Colonic mucosa (tissue), 4 donors: ENCODE measurements at regions not wholly inside any gene's neighbourhood (a gene's known extent, or its start where the extent isn't known, plus 50 kb on each side); places are given as distances from the start of the nearest gene placed in this dataset.

Source experiments
- DNase-seq: peaks from one replicate; pipeline ENCODE4 v3.0.0-alpha.2; 2020
- H3K27ac ChIP-seq: fragments of 200-600 bp; one replicate; pipeline ENCODE4 v1.8.0; 2021
- H3K27me3 ChIP-seq: fragments of 200-600 bp; one replicate; pipeline ENCODE4 v1.8.0; 2021
- H3K36me3 ChIP-seq: fragments of 200-600 bp; one replicate; pipeline ENCODE4 v1.8.0; 2021
- H3K4me1 ChIP-seq: fragments of 200-600 bp; one replicate; pipeline ENCODE4 v1.8.0; 2021; ENCODE audit warnings: mild to moderate bottlenecking
- H3K4me3 ChIP-seq: fragments of 200-600 bp; one replicate; pipeline ENCODE4 v1.8.0; 2021
- H3K9ac ChIP-seq, 2 donors: one replicate each; pipeline ENCODE4 v1.7.0; 2013; ENCODE audit warnings: control low read depth in 2 of 2, low read depth in 2 of 2, low read length in 2 of 2
- H3K9me3 ChIP-seq: fragments of 200-600 bp; one replicate; pipeline ENCODE4 v1.8.0; 2021
- CTCF ChIP-seq: fragments of 200-600 bp; IDR thresholded peaks from one replicate; pipeline ENCODE4 v1.8.0; 2022; ENCODE audit warnings: antibody characterized with exemption, mild to moderate bottlenecking
- intact Hi-C: fragments of 100-400 bp; cut with DNase I; formaldehyde crosslinking; loops from one replicate; pipeline ENCODE4 v1.14.1; 2022
- donor health status: healthy.
- donor health status: DM: no; HTN: no; CAD: no.
- donor health status: DM: no; HTN: no; CAD: no.

- DNase-seq = no peak
- Histone ChIP-seq H3K9me3 (no peaks in the 10 kb centered on the region), H3K9ac (no peak overlapping the region), H3K4me3 (no peak overlapping the region), H3K27ac (no peak overlapping the region), H3K4me1 (no peaks in the 10 kb centered on the region), H3K27me3 (no peaks in the 10 kb centered on the region), H3K36me3 (no peaks in the 10 kb centered on the region)
- TF ChIP-seq CTCF = no peak
- intact Hi-C loops = loop anchor here (10.0 kb wide), 1 partner anchor 153 kb away; no protein-coding TSS in a partner anchor
These were observed 388.9 kb downstream of the SH3GL2 start for GRCh38 chr9:17967731-17968130.

GRCh38 chr9:17969232-17969631 is 390.4 kb downstream of the SH3GL2 start:
- TF ChIP-seq CTCF = no peak
- H3K27me3 ChIP-seq = no peaks in the 10 kb centered on the region
- H3K9me3 ChIP-seq = no peaks in the 10 kb centered on the region
- no peaks in the 10 kb centered on the region for H3K4me1 ChIP-seq
- no peak overlapping the region for H3K4me3 ChIP-seq
- intact Hi-C loops = loop anchor here (10.0 kb wide), 1 partner anchor 154 kb away; no protein-coding TSS in a partner anchor
- no peak overlapping the region for H3K9ac ChIP-seq
- H3K36me3 ChIP-seq = no peaks in the 10 kb centered on the region
- no peak overlapping the region for H3K27ac ChIP-seq
- DNase-seq = no peak

- H3K9me3 ChIP-seq = no peaks in the 10 kb centered on the region
- H3K36me3 ChIP-seq = no peaks in the 10 kb centered on the region
- no peak overlapping the region for H3K27ac ChIP-seq
- H3K4me3 ChIP-seq = no peak overlapping the region
- H3K4me1 ChIP-seq = no peaks in the 10 kb centered on the region
- no peak overlapping the region for H3K9ac ChIP-seq
- intact Hi-C loops = no loop called here
- no peaks in the 10 kb centered on the region for H3K27me3 ChIP-seq
- TF ChIP-seq CTCF = no peak
- no peak for DNase-seq
These were observed 391.4 kb downstream of the SH3GL2 start for GRCh38 chr9:17970277-17970676.

- no peaks in the 10 kb centered on the region for H3K27me3 ChIP-seq
- H3K4me3 ChIP-seq = no peak overlapping the region
- intact Hi-C loops = no loop called here
- H3K9me3 ChIP-seq = no peaks in the 10 kb centered on the region
- H3K4me1 ChIP-seq = no peaks in the 10 kb centered on the region
- DNase-seq = no peak
- no peak overlapping the region for H3K9ac ChIP-seq
- no peak overlapping the region for H3K27ac ChIP-seq
- H3K36me3 ChIP-seq = no peaks in the 10 kb centered on the region
- no peak for TF ChIP-seq CTCF
These were observed 399.9 kb downstream of the SH3GL2 start for GRCh38 chr9:17978773-17979172.

- Histone ChIP-seq H3K4me3 (no peak overlapping the region), H3K9ac (no peak overlapping the region), H3K9me3 (no peaks in the 10 kb centered on the region), H3K27ac (peak overlapping the region; percentile 56), H3K4me1 (peaks cover 10% of the 10 kb centered on the region), H3K27me3 (no peaks in the 10 kb centered on the region), H3K36me3 (no peaks in the 10 kb centered on the region)
- intact Hi-C loops = no loop called here
- DNase-seq = no peak
- TF ChIP-seq CTCF = no peak
These were observed 407.7 kb downstream of the SH3GL2 start for GRCh38 chr9:17986595-17986994.

- Histone ChIP-seq H3K9ac (peak overlapping the region in 1 of 2 donors; percentile 35), H3K4me3 (no peak overlapping the region), H3K9me3 (no peaks in the 10 kb centered on the region), H3K36me3 (no peaks in the 10 kb centered on the region), H3K4me1 (peaks cover 10% of the 10 kb centered on the region), H3K27me3 (no peaks in the 10 kb centered on the region), H3K27ac (peak overlapping the region; percentile 56)
- DNase-seq = no peak
- TF ChIP-seq CTCF = no peak
- intact Hi-C loops = no loop called here
These were observed 408.3 kb downstream of the SH3GL2 start for GRCh38 chr9:17987189-17987588.
